ENCODE measurements at regions not wholly inside any gene's neighbourhood (a gene's known extent, or its start where the extent isn't known, plus 50 kb on each side); places are given as distances from the start of the nearest gene placed in this dataset.
"Not testable (repeated sequence)": the region's sequence is repeated elsewhere in the genome, so short reads cannot be mapped to it uniquely, and the experiment has no call there.

- ATAC-seq (ENCODE audit: poor library complexity): no peak
- DNase-seq: no peak
- intact Hi-C loops (cut with DNase I): no loop called here
Observed at GRCh38 chr2:207375207-207375875, 154.4 kb upstream of the CREB1 start.

DNA sequence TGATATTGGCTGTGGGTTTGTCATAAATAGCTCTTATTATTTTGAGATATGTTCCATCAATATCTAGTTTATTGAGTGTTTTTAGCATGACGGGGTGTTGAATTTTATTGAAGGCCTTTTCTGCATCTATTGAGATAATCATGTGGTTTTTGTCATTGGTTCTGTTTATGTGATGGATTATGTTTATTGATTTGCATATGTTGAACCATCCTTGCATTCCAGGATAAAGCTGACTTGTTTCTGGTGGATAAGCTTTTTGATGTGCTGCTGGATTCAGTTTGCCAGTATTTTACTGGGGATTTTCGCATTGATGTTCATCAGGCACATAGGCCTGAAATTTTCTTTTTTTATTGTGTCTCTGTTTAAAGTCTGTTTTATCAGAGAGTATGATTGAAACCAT is 151.1 kb upstream of the CREB1 start:
- ATAC-seq (ENCODE audit: poor library complexity); intact Hi-C loops (cut with DNase I); DNase-seq: not testable (repeated sequence)

- intact Hi-C loops (cut with DNase I): no loop called here
- DNase-seq: no peak
- no peak for ATAC-seq (ENCODE audit: poor library complexity)
Observed at GRCh38 chr2:207385076-207385475, 144.7 kb upstream of the CREB1 start.

DNA sequence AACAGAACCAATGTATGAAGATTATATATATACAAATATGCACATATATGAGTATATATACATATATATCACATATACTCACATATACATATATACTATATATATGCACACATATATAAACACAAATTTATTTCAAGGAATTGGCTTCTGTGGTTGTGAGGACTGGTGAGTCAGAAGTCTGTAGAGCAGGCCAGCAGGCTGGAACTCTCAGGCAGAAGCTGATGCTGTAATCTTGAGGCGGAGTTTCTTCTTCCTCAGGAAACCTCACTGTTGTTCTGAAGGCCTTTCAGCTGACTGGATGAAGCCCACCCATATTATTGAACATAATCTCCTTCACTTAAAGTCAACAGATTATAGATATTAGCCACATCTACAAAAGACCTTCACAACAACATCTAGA is 143.9 kb upstream of the CREB1 start:
- intact Hi-C loops (cut with DNase I): no loop called here
- DNase-seq (no peak), ATAC-seq (ENCODE audit: poor library complexity) (no peak)

- ATAC-seq (ENCODE audit: poor library complexity): no peak
- intact Hi-C loops (cut with DNase I): no loop called here
- DNase-seq: no peak
Observed at GRCh38 chr2:207387001-207387571, 142.7 kb upstream of the CREB1 start.

- DNase-seq (no peak), ATAC-seq (ENCODE audit: poor library complexity) (no peak)
- intact Hi-C loops (cut with DNase I): no loop called here
Observed at GRCh38 chr2:207390302-207391095, 139.3 kb upstream of the CREB1 start.

- DNase-seq (no peak), ATAC-seq (ENCODE audit: poor library complexity) (no peak)
- intact Hi-C loops (cut with DNase I): no loop called here
Observed at GRCh38 chr2:207394203-207394781, 135.5 kb upstream of the CREB1 start.

GRCh38 chr2:207394812-207395534 is 134.8 kb upstream of the CREB1 start:
- intact Hi-C loops (cut with DNase I): no loop called here
- DNase-seq: no peak
- ATAC-seq (ENCODE audit: poor library complexity): no peak

GRCh38 chr2:207395535-207396251 is 134.1 kb upstream of the CREB1 start:
- no peak for DNase-seq
- intact Hi-C loops (cut with DNase I): no loop called here
- ATAC-seq (ENCODE audit: poor library complexity): no peak

DNA sequence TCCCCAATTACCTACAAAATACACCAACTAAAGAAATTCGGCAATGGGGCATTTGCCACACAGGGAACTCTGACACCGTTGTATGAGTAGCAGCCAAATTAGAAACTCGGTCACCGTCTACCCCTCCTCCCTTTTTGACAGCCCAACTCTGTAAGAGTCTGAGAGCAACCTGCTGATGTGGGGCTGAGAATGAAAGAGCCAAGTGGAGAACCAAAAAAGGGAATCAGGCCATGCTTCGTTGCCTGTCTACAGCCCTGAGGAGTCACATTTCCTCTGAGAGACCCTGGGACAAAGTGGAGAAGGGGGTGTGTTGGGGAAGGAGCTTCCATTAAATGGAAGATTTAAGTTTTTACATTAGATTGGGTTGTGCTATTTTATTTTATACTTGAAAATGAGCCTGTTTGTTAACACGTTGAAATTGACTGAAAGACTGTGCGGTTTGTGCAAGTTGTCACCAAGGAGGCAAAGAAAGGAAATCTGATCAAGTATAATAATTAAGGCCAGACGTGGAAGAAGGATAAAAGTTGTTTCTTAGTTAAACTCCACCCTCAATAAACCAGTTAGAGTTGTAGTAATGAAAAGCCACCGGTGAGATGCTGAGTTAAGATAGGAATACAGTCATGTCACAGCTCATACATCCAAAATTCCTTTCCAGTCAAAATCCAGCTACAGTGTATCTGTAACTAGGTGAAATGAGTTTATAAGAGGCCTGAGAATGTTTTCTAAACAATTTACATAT is 131.7 kb upstream of the CREB1 start:
- ATAC-seq (ENCODE audit: poor library complexity) (no peak), DNase-seq (no peak)
- intact Hi-C loops (cut with DNase I): no loop called here

GRCh38 chr2:207399301-207399700 is 130.5 kb upstream of the CREB1 start:
- ATAC-seq (ENCODE audit: poor library complexity) (no peak), DNase-seq (no peak)
- intact Hi-C loops (cut with DNase I): no loop called here

DNA sequence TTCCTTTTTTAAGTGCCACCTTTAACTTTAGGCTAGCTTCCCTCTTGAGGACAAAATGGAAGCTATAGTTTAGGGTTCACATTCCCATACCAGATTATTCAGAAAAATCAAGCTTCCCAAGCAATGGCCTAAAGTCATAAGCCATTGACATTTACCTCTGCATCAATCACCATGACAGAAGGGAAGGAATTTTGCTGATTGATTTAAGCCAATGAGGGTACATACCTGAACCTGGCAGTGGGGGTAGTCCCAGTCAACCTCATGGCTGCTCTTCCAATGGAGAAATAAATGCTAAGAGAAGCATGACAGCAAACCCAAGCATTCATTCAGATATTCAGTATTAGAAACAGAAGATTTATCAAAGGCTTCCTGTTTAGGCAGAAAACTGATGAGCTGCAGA is 128.4 kb upstream of the CREB1 start:
- ATAC-seq (ENCODE audit: poor library complexity): no peak
- no peak for DNase-seq
- intact Hi-C loops (cut with DNase I): no loop called here

GRCh38 chr2:207403141-207403540 is 126.6 kb upstream of the CREB1 start:
- no peak for DNase-seq
- no peak for ATAC-seq (ENCODE audit: poor library complexity)
- intact Hi-C loops (cut with DNase I): no loop called here

DNA sequence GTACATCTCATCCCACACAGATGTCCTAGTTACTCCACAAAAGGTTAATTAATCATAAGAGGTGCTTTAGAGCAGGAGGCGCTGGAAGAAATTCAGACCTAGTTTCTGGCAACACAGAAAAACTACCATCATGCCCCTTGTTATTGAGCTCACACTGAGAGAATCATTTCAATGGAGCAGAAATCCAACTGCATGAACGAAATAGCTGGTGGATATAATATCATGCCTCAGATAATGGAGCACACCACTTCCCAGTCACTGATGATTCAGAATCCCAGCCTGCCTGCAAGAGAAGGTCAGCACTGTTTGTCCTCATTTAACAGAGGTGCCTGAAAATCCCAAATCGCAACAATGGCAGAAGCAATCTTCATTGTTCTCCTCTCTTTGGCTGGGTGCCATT is 125.8 kb upstream of the CREB1 start:
- ATAC-seq (ENCODE audit: poor library complexity) (no peak), DNase-seq (no peak)
- intact Hi-C loops (cut with DNase I): no loop called here

- intact Hi-C loops (cut with DNase I): no loop called here
- DNase-seq: no peak
Observed at GRCh38 chr2:207405150-207405549, 124.6 kb upstream of the CREB1 start.

DNA sequence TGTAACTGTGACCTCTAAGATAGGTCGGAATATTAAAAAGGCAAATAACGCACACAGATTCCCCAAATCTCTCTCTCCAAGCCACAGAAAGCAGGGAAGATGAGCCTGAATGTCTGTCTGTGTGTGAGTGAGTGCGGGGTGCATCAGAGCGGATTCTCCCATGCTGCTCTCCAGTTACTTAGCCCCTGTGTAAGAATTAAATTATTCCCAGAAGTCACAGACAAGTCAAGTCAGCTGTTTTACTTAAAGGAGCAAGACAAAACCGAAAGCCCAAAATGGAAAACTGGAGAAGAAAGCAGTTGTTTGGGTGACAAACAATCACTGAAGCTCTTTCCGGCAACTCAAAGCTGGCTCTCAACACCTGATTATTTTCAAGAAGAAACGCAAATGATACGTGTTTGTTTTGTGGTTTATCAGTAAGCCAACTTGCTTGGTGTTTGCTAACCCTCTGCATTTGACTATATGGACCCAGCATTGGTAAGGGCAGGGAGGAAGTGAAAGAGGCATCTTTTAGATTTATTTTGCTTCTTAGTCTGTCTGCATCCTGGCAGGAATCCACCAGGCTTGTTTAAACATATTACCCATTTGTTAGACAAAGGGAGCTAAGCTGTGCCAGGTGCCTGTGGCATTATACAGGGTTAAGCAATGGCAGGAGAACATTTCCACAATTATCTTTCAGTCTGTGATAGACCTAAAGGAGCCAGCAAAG is 121.5 kb upstream of the CREB1 start:
- DNase-seq (no peak), ATAC-seq (ENCODE audit: poor library complexity) (peak; percentile 36)
- intact Hi-C loops (cut with DNase I): no loop called here

More at GRCh38 chr2:207405150-207405549, 124.6 kb upstream of the CREB1 start:
- no peak for ATAC-seq (ENCODE audit: poor library complexity)

GRCh38 chr2:207409517-207409916 is 120.2 kb upstream of the CREB1 start:
- intact Hi-C loops (cut with DNase I): no loop called here
- ATAC-seq (ENCODE audit: poor library complexity): no peak
- no peak for DNase-seq
